Ascending aorta (tissue), 2 donors: ENCODE measurements at regions not wholly inside any gene's neighbourhood (a gene's known extent, or its start where the extent isn't known, plus 50 kb on each side); places are given as distances from the start of the nearest gene placed in this dataset.

Source experiments
- DNase-seq, 2 donors: peaks; one replicate each; pipeline ENCODE4 v3.0.0-alpha.2; 2019; ENCODE audit warnings: low spot score in 2 of 2
- H3K27ac ChIP-seq, 2 donors: fragments of 200-600 bp; sonication (generic); one replicate each; pipeline ENCODE4 v1.5.1; 2016 to 2017; ENCODE audit warnings: mild to moderate bottlenecking in 1 of 2
- H3K27me3 ChIP-seq: fragments of 200-600 bp; sonication (generic); one replicate; pipeline ENCODE4 v1.5.1; 2017
- H3K36me3 ChIP-seq, 2 donors: fragments of 200-600 bp; sonication (generic); one replicate each; pipeline ENCODE4 v1.5.1; 2016
- H3K4me1 ChIP-seq, 2 donors: fragments of 200-600 bp; sonication (generic); one replicate each; pipeline ENCODE4 v1.5.1; 2016 to 2017; ENCODE audit warnings: mild to moderate bottlenecking in 1 of 2
- H3K4me3 ChIP-seq, 2 donors: fragments of 200-600 bp; sonication (generic); one replicate each; pipeline ENCODE4 v1.5.1; 2016 to 2017; ENCODE audit warnings: mild to moderate bottlenecking in 1 of 2
- H3K9me3 ChIP-seq, 2 donors: fragments of 200-600 bp; sonication (generic); one replicate each; pipeline ENCODE4 v1.5.1; 2016
- CTCF ChIP-seq, 3 experiments: fragments of 200-600 bp in 2 of 3; fragments of 450-650 bp in 1 of 3; sonication (generic) in 2 of 3; IDR thresholded peaks; one replicate each; pipeline ENCODE4 v1.5.1; 2016 to 2019; ENCODE audit warnings: antibody characterized with exemption in 3 of 3, mild to moderate bottlenecking in 1 of 3, moderate library complexity in 1 of 3
- intact Hi-C: fragments of 100-400 bp; cut with DNase I; formaldehyde crosslinking; loops from one replicate; pipeline ENCODE4 v1.15.1; 2023

- H3K27me3 ChIP-seq: no peaks in the 10 kb centered on the region
- no peak overlapping the region for H3K4me3 ChIP-seq
- no peaks in the 10 kb centered on the region for H3K4me1 ChIP-seq
- TF ChIP-seq CTCF (IDR thresholded peaks at IDR 0.05): no peak
- no peaks in the 10 kb centered on the region for H3K36me3 ChIP-seq
- no peaks in the 10 kb centered on the region for H3K9me3 ChIP-seq
- DNase-seq: no peak
- intact Hi-C loops: no loop called here
- H3K27ac ChIP-seq: no peak overlapping the region
Observed at GRCh38 chr14:88064841-88065240, 59.9 kb downstream of the GPR65 start.

GRCh38 chr14:88069677-88070076 lies 64.7 kb downstream of the GPR65 start:
- no peak for DNase-seq
- Histone ChIP-seq H3K9me3 (no peaks in the 10 kb centered on the region), H3K4me1 (no peaks in the 10 kb centered on the region), H3K36me3 (no peaks in the 10 kb centered on the region), H3K27ac (no peak overlapping the region), H3K4me3 (no peak overlapping the region), H3K27me3 (no peaks in the 10 kb centered on the region)
- no peak for TF ChIP-seq CTCF (IDR thresholded peaks at IDR 0.05)
- intact Hi-C loops: no loop called here

- H3K27me3 ChIP-seq: no peaks in the 10 kb centered on the region
- H3K4me3 ChIP-seq: no peak overlapping the region
- H3K4me1 ChIP-seq: no peaks in the 10 kb centered on the region
- intact Hi-C loops: no loop called here
- no peak for DNase-seq
- no peaks in the 10 kb centered on the region for H3K36me3 ChIP-seq
- H3K27ac ChIP-seq: no peak overlapping the region
- TF ChIP-seq CTCF (IDR thresholded peaks at IDR 0.05): no peak
- H3K9me3 ChIP-seq: no peaks in the 10 kb centered on the region
Observed at GRCh38 chr14:88075269-88075981, 70.5 kb downstream of the GPR65 start.

GRCh38 chr14:88078525-88078924 lies 73.6 kb downstream of the GPR65 start:
- Histone ChIP-seq H3K27me3 (no peaks in the 10 kb centered on the region), H3K9me3 (no peaks in the 10 kb centered on the region), H3K27ac (no peak overlapping the region)

GRCh38 chr14:88079624-88080023 lies 74.7 kb downstream of the GPR65 start:
- intact Hi-C loops: no loop called here
- H3K27me3 ChIP-seq: no peaks in the 10 kb centered on the region

More at GRCh38 chr14:88078525-88078924, 73.6 kb downstream of the GPR65 start:
- intact Hi-C loops: no loop called here
- no peak for DNase-seq
- no peaks in the 10 kb centered on the region for H3K4me1 ChIP-seq
- TF ChIP-seq CTCF (IDR thresholded peaks at IDR 0.05): no peak
- no peaks in the 10 kb centered on the region for H3K36me3 ChIP-seq
- no peak overlapping the region for H3K4me3 ChIP-seq

More at GRCh38 chr14:88079624-88080023, 74.7 kb downstream of the GPR65 start:
- H3K27ac ChIP-seq: no peak overlapping the region
- no peaks in the 10 kb centered on the region for H3K4me1 ChIP-seq
- no peak for TF ChIP-seq CTCF (IDR thresholded peaks at IDR 0.05)
- no peaks in the 10 kb centered on the region for H3K9me3 ChIP-seq
- H3K4me3 ChIP-seq: no peak overlapping the region
- no peaks in the 10 kb centered on the region for H3K36me3 ChIP-seq
- DNase-seq: no peak
